Omental fat pad (tissue), 3 donors: ENCODE measurements at regions not wholly inside any gene's neighbourhood (a gene's known extent, or its start where the extent isn't known, plus 50 kb on each side); places are given as distances from the start of the nearest gene placed in this dataset.
A peak's percentile ranks its signal among the peaks of the same experiment; 100 is the strongest.

Experiments
- ATAC-seq: fragments of 150-250 bp; one replicate; pipeline ENCODE4 v1.9.1; 2016; ENCODE audit warnings: mild to moderate bottlenecking, moderate library complexity; ENCODE audit not compliant: low FRiP score
- DNase-seq: peaks from one replicate; pipeline ENCODE4 v3.0.0-alpha.2; 2019; ENCODE audit warnings: low spot score
- CTCF ChIP-seq, 3 donors: fragments of 450-650 bp; IDR thresholded peaks; one replicate each; pipeline ENCODE4 v1.5.1; 2016 to 2017; ENCODE audit warnings: antibody characterized with exemption in 3 of 3, mild to moderate bottlenecking in 3 of 3, moderate library complexity in 2 of 3

DNA sequence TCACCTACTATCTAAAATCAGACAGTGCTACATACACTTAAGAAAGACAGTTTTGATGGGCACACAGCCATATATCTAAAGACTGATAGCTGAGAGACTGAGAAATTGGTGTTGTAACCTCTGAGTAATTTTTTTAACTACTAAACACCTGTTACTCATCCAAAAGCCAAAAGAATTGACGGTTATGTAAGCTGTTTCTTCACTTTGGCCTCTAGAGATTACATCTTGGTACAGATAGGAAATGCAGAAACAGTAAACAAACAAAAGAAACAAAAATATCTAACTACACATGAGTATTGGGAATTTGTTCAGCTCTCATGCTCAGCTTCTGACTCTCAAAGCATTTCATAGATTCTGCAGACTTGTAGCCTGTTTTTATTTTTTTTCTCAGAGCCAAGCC is 152.1 kb upstream of the GAS1 start:
- peak; percentile 63 for ATAC-seq
- no peak for TF ChIP-seq CTCF (IDR thresholded peaks at IDR 0.05)
- no peak for DNase-seq

- no peak for DNase-seq
- peak; percentile 59 for ATAC-seq
- TF ChIP-seq CTCF (IDR thresholded peaks at IDR 0.05) = no peak
Measured at GRCh38 chr9:87100001-87100400, 152.7 kb upstream of the GAS1 start.

DNA sequence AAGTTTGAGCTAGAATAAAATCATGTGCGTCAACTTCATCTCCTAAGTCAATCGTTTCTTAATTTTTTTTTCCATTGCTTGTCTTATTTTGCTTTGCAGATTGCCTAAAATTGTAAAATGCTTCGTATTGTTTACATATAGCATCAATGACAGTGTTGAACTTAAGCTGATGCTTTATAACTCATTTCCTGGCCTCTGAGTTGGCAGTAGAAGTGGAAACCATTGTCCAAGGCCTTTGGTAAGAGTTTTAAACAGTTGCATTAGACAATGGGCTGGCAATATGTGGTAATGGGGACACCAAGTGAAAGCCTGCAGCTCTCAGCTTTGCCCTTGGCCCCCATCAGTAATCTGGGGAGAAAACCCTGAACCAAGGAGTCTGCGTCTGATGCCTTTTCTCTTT is 154.8 kb upstream of the GAS1 start:
- TF ChIP-seq CTCF (IDR thresholded peaks at IDR 0.05) = no peak
- DNase-seq = no peak
- no peak for ATAC-seq

GRCh38 chr9:87107072-87107471 is 159.8 kb upstream of the GAS1 start:
- no peak for ATAC-seq
- TF ChIP-seq CTCF (IDR thresholded peaks at IDR 0.05) = no peak

GRCh38 chr9:87108661-87109060 is 161.4 kb upstream of the GAS1 start:
- no peak for TF ChIP-seq CTCF (IDR thresholded peaks at IDR 0.05)
- DNase-seq (no peak), ATAC-seq (no peak)

More at GRCh38 chr9:87107072-87107471, 159.8 kb upstream of the GAS1 start:
- DNase-seq = no peak

DNA sequence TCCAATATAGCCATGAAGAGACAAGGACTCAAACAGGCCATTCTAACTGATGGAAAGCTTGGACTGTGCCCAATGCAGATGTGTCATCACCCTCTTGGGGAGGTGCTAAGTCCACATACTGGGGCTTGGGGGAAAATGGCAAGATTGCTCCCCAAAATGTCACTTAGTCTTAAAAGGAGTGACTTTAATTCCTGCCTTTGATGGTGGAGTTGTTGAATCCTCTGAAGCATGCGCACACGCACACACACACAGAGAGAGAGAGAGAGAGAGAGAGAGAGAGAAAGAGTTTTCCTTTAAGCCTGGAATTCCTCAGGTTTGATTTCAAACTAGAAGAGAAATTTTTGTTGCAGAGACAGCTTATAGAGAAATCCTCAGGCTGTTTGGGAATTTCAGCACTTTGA is 161.9 kb upstream of the GAS1 start:
- DNase-seq (no peak), ATAC-seq (no peak)

More for the DNA sequence above, 161.9 kb upstream of the GAS1 start:
- TF ChIP-seq CTCF (IDR thresholded peaks at IDR 0.05) = no peak
